ENCODE measurements at regions not wholly inside any gene's neighbourhood (a gene's known extent, or its start where the extent isn't known, plus 50 kb on each side); places are given as distances from the start of the nearest gene placed in this dataset.
"Not testable (repeated sequence)": the region's sequence is repeated elsewhere in the genome, so short reads cannot be mapped to it uniquely, and the experiment has no call there.

GRCh38 chr11:98621767-98622166 lies 399.0 kb upstream of the CNTN5 start:
- no peak for DNase-seq

GRCh38 chr11:98625526-98625925 lies 395.2 kb upstream of the CNTN5 start:
- no peak for DNase-seq

- no peak for DNase-seq
Measured at GRCh38 chr11:98630736-98631135, 390.0 kb upstream of the CNTN5 start.

- no peak for DNase-seq
Measured at GRCh38 chr11:98657711-98658110, 363.0 kb upstream of the CNTN5 start.

- DNase-seq, result no peak
Measured at GRCh38 chr11:98659431-98659830, 361.3 kb upstream of the CNTN5 start.

- no peak for DNase-seq
Measured at GRCh38 chr11:98674390-98674789, 346.4 kb upstream of the CNTN5 start.

GRCh38 chr11:98679673-98680072 lies 341.1 kb upstream of the CNTN5 start:
- no peak for DNase-seq

GRCh38 chr11:98701541-98701940 lies 319.2 kb upstream of the CNTN5 start:
- no peak for DNase-seq

GRCh38 chr11:98703779-98704556 lies 316.8 kb upstream of the CNTN5 start:
- no peak for DNase-seq

GRCh38 chr11:98710026-98710425 lies 310.7 kb upstream of the CNTN5 start:
- DNase-seq, result no peak

- DNase-seq, result no peak
Measured at GRCh38 chr11:98710986-98711385, 309.8 kb upstream of the CNTN5 start.

- DNase-seq, result no peak
Measured at GRCh38 chr11:98720951-98721350, 299.8 kb upstream of the CNTN5 start.

GRCh38 chr11:98725471-98725870 lies 295.3 kb upstream of the CNTN5 start:
- no peak for DNase-seq

- no peak for DNase-seq
Measured at GRCh38 chr11:98728421-98728820, 292.3 kb upstream of the CNTN5 start.

GRCh38 chr11:98729118-98729517 lies 291.6 kb upstream of the CNTN5 start:
- DNase-seq, result no peak

- DNase-seq, result no peak
Measured at GRCh38 chr11:98732947-98733346, 287.8 kb upstream of the CNTN5 start.

- not testable (repeated sequence) for DNase-seq
Measured at GRCh38 chr11:98733378-98733777, 287.4 kb upstream of the CNTN5 start.

GRCh38 chr11:98734686-98735085 lies 286.1 kb upstream of the CNTN5 start:
- no peak for DNase-seq

- no peak for DNase-seq
Measured at GRCh38 chr11:98736833-98737232, 283.9 kb upstream of the CNTN5 start.

GRCh38 chr11:98740321-98740720 lies 280.4 kb upstream of the CNTN5 start:
- DNase-seq, result no peak

- DNase-seq, result not testable (repeated sequence)
Measured at GRCh38 chr11:98763446-98763845, 257.3 kb upstream of the CNTN5 start.

- DNase-seq, result no peak
Measured at GRCh38 chr11:98766903-98767302, 253.8 kb upstream of the CNTN5 start.

- DNase-seq, result not testable (repeated sequence)
Measured at GRCh38 chr11:98770046-98770445, 250.7 kb upstream of the CNTN5 start.

GRCh38 chr11:98771791-98772190 lies 249.0 kb upstream of the CNTN5 start:
- no peak for DNase-seq

- no peak for DNase-seq
Measured at GRCh38 chr11:98772893-98773292, 247.9 kb upstream of the CNTN5 start.
